Right lobe of liver (tissue), 6 donors: ENCODE measurements at regions not wholly inside any gene's neighbourhood (a gene's known extent, or its start where the extent isn't known, plus 50 kb on each side); places are given as distances from the start of the nearest gene placed in this dataset.

Source experiments
- ATAC-seq, 4 donors: fragments of 200-7000 bp; cut with Tn5 transposase; one replicate each; pipeline ENCODE4 v1.9.1; 2020; ENCODE audit warnings: mild to moderate bottlenecking in 4 of 4, moderate library complexity in 4 of 4
- DNase-seq, 3 donors: peaks; one replicate each; pipeline ENCODE4 v3.0.0-alpha.2; 2020
- H3K27ac ChIP-seq, 3 donors: fragments of 200-600 bp; one replicate each; pipeline ENCODE4 v1.8.0; 2022
- H3K27me3 ChIP-seq, 2 donors: fragments of 200-600 bp; one replicate each; pipeline ENCODE4 v1.8.0; 2022
- H3K36me3 ChIP-seq, 4 donors: fragments of 200-600 bp; sonication (generic) in 1 of 4; one replicate each; pipeline versions ENCODE4 v1.5.1 to v1.8.0; 2017 to 2022; ENCODE audit warnings: control low read depth in 1 of 4
- H3K4me1 ChIP-seq, 4 donors: fragments of 200-600 bp; sonication (generic) in 1 of 4; one replicate each; pipeline versions ENCODE4 v1.5.1 to v1.8.0; 2017 to 2022; ENCODE audit warnings: control low read depth in 1 of 4
- H3K4me3 ChIP-seq, 3 donors: fragments of 200-600 bp; one replicate each; pipeline ENCODE4 v1.8.0; 2022
- H3K9me3 ChIP-seq, 4 donors: fragments of 200-600 bp; sonication (generic) in 1 of 4; one replicate each; pipeline versions ENCODE4 v1.5.1 to v1.8.0; 2017 to 2022; ENCODE audit warnings: control low read depth in 1 of 4
- CTCF ChIP-seq, 4 donors: fragments of 200-600 bp in 3 of 4; fragments of 450-650 bp in 1 of 4; IDR thresholded peaks; one replicate each; pipeline versions ENCODE4 v1.5.1 to v1.8.0; 2016 to 2022; ENCODE audit warnings: antibody characterized with exemption in 4 of 4, mild to moderate bottlenecking in 2 of 4
- POLR2A ChIP-seq: fragments of 450-650 bp; IDR thresholded peaks from one replicate; pipeline ENCODE4 v1.6.1; 2017; ENCODE audit warnings: antibody characterized with exemption, mild to moderate bottlenecking
- WGBS: methylation state at CpG from one replicate; pipeline ENCODE4 v1.1.6; 2018; ENCODE audit warnings: low coverage, low lambda C conversion rate; ENCODE audit not compliant: insufficient coverage; ENCODE audit errors: missing lambda C conversion rate; 5-methylcytosine and 5-hydroxymethylcytosine counted together
- intact Hi-C, 2 donors: fragments of 100-400 bp; cut with DNase I; formaldehyde crosslinking; loops; one replicate each; pipeline versions ENCODE4 v1.11.2 to v1.14.1; 2022
- donor health status: DM: no; HTN: yes; CAD: no.
- donor health status: DM: no; HTN: no; CAD: no.
- donor health status: DM: no; HTN: no; CAD: no.
- donor health status: DM: no; HTN: yes; CAD: no.
- donor health status: DM: no; HTN: yes; CAD: no.

GRCh38 chr4:157832596-157832995 lies 340.2 kb downstream of the GASK1B start:
- H3K4me1 ChIP-seq = peaks cover 0 to 10% (median 0%) of the 10 kb centered on the region in 4 donors
- no peaks in the 10 kb centered on the region for H3K9me3 ChIP-seq
- TF ChIP-seq POLR2A (no peak), CTCF (IDR thresholded peaks at IDR 0.05) (no peak)
- ATAC-seq (peak; percentile 85 to 95 (median 91)), DNase-seq (no peak)
- WGBS = 22% methylated on average over 1 of the region's 1 CpG
- no peaks in the 10 kb centered on the region for H3K36me3 ChIP-seq
- no peaks in the 10 kb centered on the region for H3K27me3 ChIP-seq
- intact Hi-C loops = no loop called here
- H3K4me3 ChIP-seq = no peak overlapping the region
- H3K27ac ChIP-seq = no peak overlapping the region

- 100% methylated on average over 1 of the region's 8 CpGs for WGBS
- TF ChIP-seq CTCF (IDR thresholded peaks at IDR 0.05) (no peak), POLR2A (no peak)
- no peak overlapping the region for H3K27ac ChIP-seq
- no peaks in the 10 kb centered on the region for H3K36me3 ChIP-seq
- no peak overlapping the region for H3K4me3 ChIP-seq
- H3K9me3 ChIP-seq = no peaks in the 10 kb centered on the region
- peaks cover 0 to 10% (median 0%) of the 10 kb centered on the region in 4 donors for H3K4me1 ChIP-seq
- intact Hi-C loops = no loop called here
- no peaks in the 10 kb centered on the region for H3K27me3 ChIP-seq
- DNase-seq = no peak
- ATAC-seq = no peak
Measured at GRCh38 chr4:157824021-157824420, 348.8 kb downstream of the GASK1B start.

GRCh38 chr4:157821814-157822213 lies 351.0 kb downstream of the GASK1B start:
- DNase-seq = no peak
- H3K36me3 ChIP-seq = no peaks in the 10 kb centered on the region
- peaks cover 0 to 10% (median 0%) of the 10 kb centered on the region in 4 donors for H3K4me1 ChIP-seq
- H3K9me3 ChIP-seq = no peaks in the 10 kb centered on the region
- ATAC-seq = no peak
- H3K4me3 ChIP-seq = no peak overlapping the region
- WGBS = 88% methylated on average over 4 of the region's 15 CpGs
- H3K27ac ChIP-seq = no peak overlapping the region
- intact Hi-C loops = no loop called here
- TF ChIP-seq CTCF (IDR thresholded peaks at IDR 0.05) (no peak), POLR2A (no peak)
- H3K27me3 ChIP-seq = no peaks in the 10 kb centered on the region

- Histone ChIP-seq H3K36me3 (no peaks in the 10 kb centered on the region), H3K27me3 (no peaks in the 10 kb centered on the region), H3K9me3 (no peaks in the 10 kb centered on the region), H3K4me3 (no peak overlapping the region), H3K27ac (no peak overlapping the region), H3K4me1 (peaks cover 0 to 10% (median 0%) of the 10 kb centered on the region in 4 donors)
- WGBS = 85% methylated on average over 11 of the region's 20 CpGs
- intact Hi-C loops = no loop called here
- TF ChIP-seq CTCF (IDR thresholded peaks at IDR 0.05) (no peak), POLR2A (no peak)
- peak in 2 of 4 donors; percentile 13 to 67 for ATAC-seq
- peak in 1 of 3 donors; percentile 48 for DNase-seq
Measured at GRCh38 chr4:157819693-157820464, 352.9 kb downstream of the GASK1B start.
